ENCODE measurements at regions not wholly inside any gene's neighbourhood (a gene's known extent, or its start where the extent isn't known, plus 50 kb on each side); places are given as distances from the start of the nearest gene placed in this dataset.

DNA sequence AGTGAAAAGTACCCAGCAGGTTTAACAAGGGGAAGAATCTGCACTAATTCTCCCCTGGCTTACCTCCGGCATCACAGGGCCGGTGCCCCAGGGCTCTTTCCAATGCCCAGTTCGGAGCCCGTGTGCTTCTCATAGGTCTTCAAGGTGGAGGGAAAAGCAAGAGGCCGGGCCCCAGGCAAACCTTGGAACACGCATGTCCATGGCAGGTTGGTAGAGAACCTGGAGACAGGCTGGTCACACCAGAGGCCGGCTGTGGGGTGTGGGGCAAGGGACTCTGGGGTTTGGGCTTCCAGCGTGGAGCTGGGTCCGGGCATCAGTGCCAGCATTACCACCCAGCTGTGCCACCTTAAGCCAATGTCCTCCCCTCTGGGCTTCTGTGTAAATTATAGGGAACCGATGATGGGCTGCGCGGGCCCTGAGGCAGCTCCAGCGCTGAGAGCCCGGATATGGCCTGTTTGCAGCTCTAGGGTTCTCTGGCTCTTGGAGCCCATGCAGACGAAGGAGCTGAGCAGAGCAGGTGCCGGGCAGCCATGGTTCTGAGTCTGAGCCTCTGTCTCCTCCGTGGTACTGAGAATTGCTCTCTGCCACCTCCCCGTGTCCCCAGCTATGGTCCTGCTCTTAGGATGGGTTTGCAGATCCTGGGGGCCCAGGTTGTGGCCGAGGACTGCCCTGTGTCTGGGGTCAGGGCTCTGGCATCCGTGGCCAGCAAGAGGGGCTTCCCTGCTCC is 197.0 kb upstream of the C14orf180 start (continued):
- no peak for TF ChIP-seq GABPA (IDR thresholded peaks at IDR 0.05; ENCODE audit: low read depth)
- no peak for TF ChIP-seq NRF1 (IDR thresholded peaks at IDR 0.05; ENCODE audit: low read depth, low read length)
- no peak for TF ChIP-seq JUND (IDR thresholded peaks at IDR 0.05)
- no peak for TF ChIP-seq EP300 (IDR thresholded peaks at IDR 0.05; ENCODE audit: borderline replicate concordance in 1 of 2, low read depth in 1 of 2, low read length in 1 of 2)
- TF ChIP-seq TEAD4 (IDR thresholded peaks at IDR 0.05; ENCODE audit: borderline replicate concordance, insufficient read depth) = no peak

DNA sequence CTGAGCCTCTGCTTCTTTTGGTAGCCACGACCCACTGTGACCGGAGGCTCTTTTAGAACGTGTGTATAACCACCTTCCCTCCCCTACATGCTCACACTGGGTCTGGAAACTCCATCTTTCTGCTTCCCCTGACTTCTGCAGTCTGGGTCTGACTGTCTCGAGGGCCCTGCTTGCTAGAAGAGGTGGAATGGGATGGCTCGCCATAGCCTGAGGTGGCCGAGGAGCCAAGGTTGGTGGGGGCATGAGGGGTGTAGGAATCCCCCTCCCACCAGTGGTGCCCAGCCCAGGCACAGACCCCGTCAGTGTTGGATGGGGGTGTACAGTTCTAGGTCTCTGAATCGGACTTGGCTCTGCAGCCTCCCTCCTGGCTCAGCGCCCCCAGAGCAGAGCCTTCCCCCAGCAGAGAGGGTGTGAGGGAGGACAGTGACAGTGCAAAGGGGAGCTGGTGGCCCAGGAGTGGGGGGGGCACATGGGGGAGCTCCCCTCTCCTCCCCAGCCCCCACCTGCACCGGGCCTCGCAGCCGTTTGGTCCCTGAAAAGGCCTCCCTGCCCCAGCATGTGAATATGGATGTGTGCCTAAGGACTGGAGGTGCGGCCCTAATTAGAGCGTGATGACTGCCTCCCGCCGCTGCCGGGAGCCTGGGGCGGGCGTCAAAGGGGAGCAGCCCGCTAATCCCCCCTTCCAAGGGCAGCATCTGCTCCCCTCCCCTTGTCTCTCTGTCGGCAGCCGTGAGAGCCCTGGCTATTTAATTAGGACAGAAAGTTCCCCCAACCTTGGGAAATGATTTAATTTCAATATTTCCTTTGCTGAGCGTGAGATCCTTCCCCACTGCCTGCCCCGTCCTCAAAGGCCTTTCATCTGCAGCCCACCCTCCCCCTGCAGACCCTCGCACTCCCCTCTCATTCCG is 196.2 kb upstream of the C14orf180 start:
- ChIA-PET POLR2A (no interaction called here), CTCF (interaction anchor here (0.8 to 2.3 kb wide), 8 partner anchors 9 to 244 kb away, joined by 3 to 8 read pairs (median 4); no protein-coding TSS in a partner anchor)
- 37% methylated on average over 16 of the region's 26 CpGs for WGBS (ENCODE audit: low lambda C conversion rate)
- Histone ChIP-seq H3K4me1 (ENCODE audit: control insufficient read depth in 1 of 2, insufficient read depth in 2 of 2, low read depth in 1 of 2, low read length in 1 of 2) (peaks cover 0 to 19% of the 10 kb centered on the region in 2 experiments; a peak in 1 of 4 replicates), H4K20me1 (ENCODE audit: insufficient read depth) (no peaks in the 10 kb centered on the region), H3K9me3 (no peaks in the 10 kb centered on the region), H3F3A (replicated peaks; ENCODE audit: insufficient read depth) (no peaks in the 10 kb centered on the region), H3K36me3 (replicated peaks in 1 of 2; ENCODE audit: control insufficient read depth in 1 of 2, insufficient read depth in 2 of 2, low read length in 1 of 2) (no peaks in the 10 kb centered on the region), H3K27ac (ENCODE audit: low read depth in 2 of 2, low read length in 1 of 2) (peak overlapping the region in 1 of 2 experiments; percentile 3; a peak in 1 of 4 replicates), H3K9me2 (no peaks in the 10 kb centered on the region), H3K4me2 (no peak overlapping the region), H3K79me2 (ENCODE audit: insufficient read depth) (no peaks in the 10 kb centered on the region), H3K4me3 (ENCODE audit: low read depth in 2 of 2, low read length in 1 of 2) (no peak overlapping the region), H3K27me3 (ENCODE audit: insufficient read depth) (no peaks in the 10 kb centered on the region), H3K9ac (no peak overlapping the region), H2AFZ (ENCODE audit: low read depth) (no peak overlapping the region)
- TF ChIP-seq RCOR1 (IDR thresholded peaks at IDR 0.05; ENCODE audit: low read length) (no peak), JUND (IDR thresholded peaks at IDR 0.05) (no peak), ZBTB33 (IDR thresholded peaks at IDR 0.05; ENCODE audit: borderline replicate concordance, low read depth) (no peak), RXRA (IDR thresholded peaks at IDR 0.05; ENCODE audit: borderline replicate concordance, low read depth) (no peak), MEF2A (IDR thresholded peaks at IDR 0.05; ENCODE audit: borderline replicate concordance, low read depth) (no peak)
- DNase-seq = peak; percentile 81

Data from SK-N-SH (cell line).